HL-60 (cell line): ENCODE measurements at regions not wholly inside any gene's neighbourhood (a gene's known extent, or its start where the extent isn't known, plus 50 kb on each side); places are given as distances from the start of the nearest gene placed in this dataset.
"Not testable (repeated sequence)": the region's sequence is repeated elsewhere in the genome, so short reads cannot be mapped to it uniquely, and the experiment has no call there.

Source experiments
- DNase-seq, 2 experiments: peaks; one replicate each; pipeline ENCODE4 v3.0.0-alpha.2; 2010 to 2020; ENCODE audit warnings: low read depth in 1 of 2, low spot score in 1 of 2
- H3K27ac ChIP-seq: fragments of 250-450 bp; sonication (Bioruptor Pico); replicated peaks from 2 replicates; pipeline ENCODE4 v1.5.1; 2020; ENCODE audit warnings: mild to moderate bottlenecking, moderate library complexity
- H3K27me3 ChIP-seq: fragments of 250-450 bp; sonication (Bioruptor Pico); 2 replicates; pipeline ENCODE4 v1.5.1; 2021; ENCODE audit warnings: mild to moderate bottlenecking, moderate library complexity; ENCODE audit not compliant: insufficient read depth, poor library complexity, severe bottlenecking
- H3K4me3 ChIP-seq: replicated peaks from 2 replicates; pipeline ENCODE4 v1.5.1; 2011; ENCODE audit warnings: mild to moderate bottlenecking, control low read depth, low read length; ENCODE audit not compliant: insufficient read depth
- CTCF ChIP-seq: IDR thresholded peaks from one replicate; pipeline ENCODE4 v1.5.1; 2011; ENCODE audit warnings: low read length, control low read depth, inconsistent platforms; ENCODE audit not compliant: insufficient read depth
- GABPA ChIP-seq: IDR thresholded peaks from 2 replicates; pipeline ENCODE4 v1.6.1; 2012; ENCODE audit warnings: low read depth
- POLR2AphosphoS5 ChIP-seq: IDR thresholded peaks from 2 replicates; pipeline ENCODE4 v1.6.1; 2012; ENCODE audit warnings: low read depth
- REST ChIP-seq: IDR thresholded peaks from 2 replicates; pipeline ENCODE4 v1.6.1; 2012; ENCODE audit warnings: low read depth; ENCODE audit not compliant: insufficient replicate concordance
- SPI1 ChIP-seq: IDR thresholded peaks from 2 replicates; pipeline ENCODE4 v1.6.1; 2012; ENCODE audit warnings: low read depth, mild to moderate bottlenecking, borderline replicate concordance

GRCh38 chr15:36050899-36051298 lies 504.9 kb upstream of the DPH6 start:
- no peak for DNase-seq
- H3K27me3 ChIP-seq = no peaks in the 10 kb centered on the region
- no peak overlapping the region for H3K27ac ChIP-seq
- no peak for TF ChIP-seq SPI1
- TF ChIP-seq CTCF = no peak
- TF ChIP-seq GABPA = no peak
- TF ChIP-seq POLR2AphosphoS5 = no peak
- TF ChIP-seq REST = no peak
- no peak overlapping the region for H3K4me3 ChIP-seq

- H3K27me3 ChIP-seq, H3K4me3 ChIP-seq, H3K27ac ChIP-seq: not testable (repeated sequence)
- peak in 1 of 2 experiments; percentile 2 for DNase-seq
Measured at GRCh38 chr15:36052641-36053040, 506.7 kb upstream of the DPH6 start.

GRCh38 chr15:36053746-36054145 lies 507.8 kb upstream of the DPH6 start:
- Histone ChIP-seq H3K27me3 (no peaks in the 10 kb centered on the region), H3K4me3 (no peak overlapping the region), H3K27ac (no peak overlapping the region)
- DNase-seq = no peak
- TF ChIP-seq POLR2AphosphoS5 (no peak), CTCF (no peak), GABPA (no peak), REST (no peak), SPI1 (no peak)

GRCh38 chr15:36059596-36059995 lies 513.6 kb upstream of the DPH6 start:
- TF ChIP-seq CTCF (no peak), POLR2AphosphoS5 (no peak), GABPA (no peak), REST (no peak), SPI1 (no peak)
- no peak overlapping the region for H3K4me3 ChIP-seq
- DNase-seq = no peak
- no peaks in the 10 kb centered on the region for H3K27me3 ChIP-seq
- H3K27ac ChIP-seq = no peak overlapping the region
